ENCODE measurements at regions not wholly inside any gene's neighbourhood (a gene's known extent, or its start where the extent isn't known, plus 50 kb on each side); places are given as distances from the start of the nearest gene placed in this dataset.

GRCh38 chr3:168427835-168428475, 332.2 kb upstream of the GOLIM4 start:
- DNase-seq, result no peak

DNA sequence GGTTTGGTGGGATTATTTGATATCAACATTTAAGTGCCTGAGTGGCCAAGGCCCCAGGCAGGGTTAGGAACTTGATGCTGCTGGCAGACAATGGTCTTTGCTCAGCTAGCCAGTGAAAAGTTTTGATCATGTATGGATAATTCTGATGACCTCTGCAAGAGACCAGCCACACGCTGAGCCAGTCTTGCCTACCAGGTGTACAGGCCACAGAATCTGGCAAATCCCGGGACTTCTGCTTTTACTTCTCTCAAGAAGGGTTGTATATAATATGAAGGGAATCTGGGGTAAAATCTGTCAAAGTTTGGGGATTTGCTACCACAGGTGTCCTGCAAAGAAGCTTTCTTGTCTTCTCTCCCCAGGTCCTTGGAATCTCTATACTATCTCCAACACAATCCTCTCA, 331.4 kb upstream of the GOLIM4 start:
- DNase-seq, result no peak

GRCh38 chr3:168425936-168426595, 330.3 kb upstream of the GOLIM4 start:
- no peak for DNase-seq

DNA sequence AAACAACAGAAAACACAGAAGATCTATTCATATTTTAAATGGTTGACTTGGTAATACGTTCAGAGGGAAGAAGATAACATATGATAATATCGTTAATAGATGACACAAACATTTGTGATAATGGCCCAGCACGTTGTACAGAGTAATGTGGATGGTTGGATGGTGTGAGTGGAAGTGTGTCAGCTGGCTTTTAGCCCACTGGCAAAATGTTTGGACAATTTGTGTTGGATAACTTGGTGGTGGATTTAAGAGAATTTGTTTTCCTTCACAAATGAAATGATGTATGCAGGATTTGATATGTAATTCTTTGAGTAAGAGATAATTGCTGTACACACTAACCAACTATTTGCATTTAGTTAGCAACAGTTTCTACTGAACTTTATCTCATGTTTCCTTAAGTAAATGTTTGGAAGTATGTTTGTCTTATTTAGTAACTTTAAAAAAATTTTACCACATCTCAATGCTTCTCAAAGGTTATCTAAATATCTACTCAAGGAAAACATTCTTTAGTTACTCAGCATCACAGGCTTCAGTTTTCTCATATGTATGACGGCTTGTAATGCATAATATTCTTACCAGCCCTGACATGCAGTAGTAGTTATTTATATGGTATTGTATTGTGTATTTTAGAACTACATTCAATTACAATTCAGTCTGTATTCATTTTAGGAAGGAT, 328.5 kb upstream of the GOLIM4 start:
- DNase-seq, result no peak

- DNase-seq, result no peak
These were observed 327.1 kb upstream of the GOLIM4 start for GRCh38 chr3:168422843-168423242.

- no peak for DNase-seq
These were observed 323.4 kb upstream of the GOLIM4 start for GRCh38 chr3:168419091-168419490.

- no peak for DNase-seq
These were observed 321.3 kb upstream of the GOLIM4 start for GRCh38 chr3:168417016-168417415.

- no peak for DNase-seq
These were observed 320.7 kb upstream of the GOLIM4 start for GRCh38 chr3:168416446-168416845.

DNA sequence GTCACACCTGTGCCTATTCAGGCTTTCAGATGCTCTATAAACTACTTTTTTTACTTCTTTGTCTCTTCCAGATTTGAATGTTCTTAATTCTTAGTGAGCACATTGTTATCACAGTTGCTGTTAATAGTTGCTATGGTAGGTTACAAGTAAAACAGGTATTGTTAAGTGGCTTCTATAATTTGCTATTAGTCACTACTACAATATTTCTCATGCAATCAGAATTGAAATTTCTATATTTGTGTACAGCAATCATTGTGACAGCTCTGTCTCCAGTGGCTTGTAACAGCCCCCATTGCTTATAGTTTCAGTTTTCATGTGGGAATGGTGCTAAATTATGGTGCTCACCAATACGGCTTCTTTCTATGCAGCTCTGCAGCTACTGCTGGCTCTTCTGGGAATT, 318.4 kb upstream of the GOLIM4 start:
- no peak for DNase-seq

GRCh38 chr3:168407381-168407780, 311.7 kb upstream of the GOLIM4 start:
- DNase-seq, result no peak

GRCh38 chr3:168405288-168405687, 309.6 kb upstream of the GOLIM4 start:
- no peak for DNase-seq

- DNase-seq, result no peak
These were observed 302.8 kb upstream of the GOLIM4 start for GRCh38 chr3:168398371-168399025.

- DNase-seq, result no peak
These were observed 301.1 kb upstream of the GOLIM4 start for GRCh38 chr3:168396861-168397260.

DNA sequence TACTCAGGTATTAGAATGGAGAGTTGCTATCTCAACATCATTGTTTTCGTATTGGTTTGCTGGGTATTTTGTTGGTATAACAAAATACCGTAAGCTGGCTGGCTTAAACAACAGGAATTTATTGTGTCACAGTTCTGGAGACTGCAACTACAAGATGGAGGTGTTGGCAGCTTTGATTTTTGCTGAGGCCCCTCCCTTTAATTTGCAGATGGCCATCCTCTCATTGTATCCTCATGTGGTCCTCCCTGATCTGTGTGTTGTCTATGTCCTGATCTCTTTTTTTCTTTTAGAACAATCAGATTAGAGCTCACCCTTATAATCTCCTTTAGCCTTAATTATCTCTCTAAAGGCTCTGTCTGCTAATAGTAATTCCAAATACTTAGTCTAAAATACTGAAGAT, 299.8 kb upstream of the GOLIM4 start:
- no peak for DNase-seq

GRCh38 chr3:168394439-168394838, 298.7 kb upstream of the GOLIM4 start:
- no peak for DNase-seq

- DNase-seq, result no peak
These were observed 290.6 kb upstream of the GOLIM4 start for GRCh38 chr3:168386301-168386700.

DNA sequence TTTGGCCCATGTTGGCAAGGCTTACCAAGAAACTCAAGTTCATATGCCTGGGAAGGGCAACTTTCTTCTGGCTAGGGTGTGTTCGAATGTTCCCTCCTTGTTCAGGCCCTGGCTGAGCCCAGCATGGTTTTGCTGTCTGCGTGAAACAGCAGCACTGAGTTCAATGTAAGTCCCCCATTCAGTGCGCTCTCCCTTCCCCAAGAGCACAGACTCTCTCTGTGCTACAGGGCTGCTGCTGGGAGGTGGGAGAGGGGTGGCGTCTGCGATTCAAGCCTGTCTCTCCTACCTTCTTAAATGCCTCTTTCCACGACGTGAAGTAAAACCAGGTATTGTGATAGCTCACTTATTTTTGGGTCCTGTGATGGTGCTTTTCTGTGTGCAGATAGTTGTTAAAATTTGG, 289.3 kb upstream of the GOLIM4 start:
- no peak for DNase-seq

GRCh38 chr3:168383573-168383972, 287.8 kb upstream of the GOLIM4 start:
- DNase-seq, result no peak

DNA sequence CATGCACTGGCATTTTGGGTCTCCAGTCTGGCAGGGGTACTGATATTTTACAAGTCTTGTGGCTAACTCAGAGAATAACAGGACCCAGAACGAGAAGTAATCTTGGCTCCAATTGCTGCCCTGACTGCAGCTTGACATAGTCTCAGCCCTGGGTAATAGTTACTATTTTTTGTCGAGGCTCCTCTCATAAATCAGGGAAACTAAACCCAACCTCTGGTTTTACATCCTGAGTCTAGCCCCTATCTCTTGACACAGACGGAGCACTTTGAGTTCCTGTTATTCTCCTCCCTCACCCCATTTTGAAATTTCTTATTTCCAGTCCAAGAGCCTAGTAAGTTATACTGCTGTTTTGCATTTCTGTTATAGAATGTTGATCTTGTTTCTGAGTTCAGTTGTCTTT, 276.1 kb upstream of the GOLIM4 start:
- no peak for DNase-seq

GRCh38 chr3:168364967-168365366, 269.2 kb upstream of the GOLIM4 start:
- DNase-seq, result no peak

- DNase-seq, result no peak
These were observed 267.0 kb upstream of the GOLIM4 start for GRCh38 chr3:168362661-168363247.

DNA sequence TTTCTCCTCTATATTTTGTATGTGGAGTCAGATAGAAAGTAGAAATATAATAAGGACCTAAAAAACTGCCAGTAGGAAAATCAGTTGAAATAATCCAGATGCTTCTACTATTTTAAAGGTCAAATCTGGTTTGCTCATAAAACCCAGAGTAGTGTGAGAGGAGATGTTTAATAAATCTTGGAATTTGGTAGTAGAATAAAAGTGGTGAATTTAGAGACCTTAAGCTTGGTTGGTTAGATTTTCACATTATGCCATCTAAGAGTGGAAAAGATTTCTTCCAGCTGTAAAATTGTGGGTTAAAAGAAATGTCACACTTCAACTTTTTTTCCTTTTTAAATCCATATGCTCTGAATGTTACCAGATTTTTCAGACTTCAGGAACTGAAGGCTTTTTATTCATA, 266.4 kb upstream of the GOLIM4 start:
- no peak for DNase-seq

DNA sequence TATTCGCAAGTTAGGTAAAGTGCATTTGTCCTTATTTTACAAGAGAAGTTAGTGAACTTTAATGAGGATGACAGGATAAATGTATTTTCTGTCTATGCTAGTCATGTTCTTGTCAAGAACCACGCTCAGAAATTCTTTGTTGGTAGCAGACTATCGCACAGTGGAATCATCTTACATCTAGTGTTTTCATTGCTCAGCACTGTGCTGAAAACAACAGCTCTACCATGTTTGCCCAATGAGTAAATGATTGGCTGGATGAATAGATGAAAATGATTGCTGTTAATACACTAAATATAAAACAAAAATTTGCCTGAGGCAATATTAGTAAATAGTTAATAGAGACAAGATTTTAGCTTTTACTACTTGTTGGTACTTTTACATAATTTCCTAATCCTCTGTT, 265.3 kb upstream of the GOLIM4 start:
- DNase-seq, result no peak
